GM20000 (cell line): ENCODE measurements at regions not wholly inside any gene's neighbourhood (a gene's known extent, or its start where the extent isn't known, plus 50 kb on each side); places are given as distances from the start of the nearest gene placed in this dataset.

Experiments used
- DNase-seq: peaks from one replicate; pipeline ENCODE4 v3.0.0; 2012; ENCODE audit warnings: low spot score
- CTCF ChIP-seq: IDR thresholded peaks from 2 replicates; pipeline ENCODE4 v1.5.1; 2012; ENCODE audit warnings: mild to moderate bottlenecking, control low read depth; ENCODE audit errors: extremely low read depth, missing control alignments

- no peak for DNase-seq
- no peak for TF ChIP-seq CTCF
Measured at GRCh38 chr2:145016711-145017110, 496.8 kb upstream of the ZEB2 start.

GRCh38 chr2:145015561-145015960, 495.6 kb upstream of the ZEB2 start:
- no peak for DNase-seq
- TF ChIP-seq CTCF: no peak

- no peak for TF ChIP-seq CTCF
Measured at GRCh38 chr2:145012806-145013205, 492.9 kb upstream of the ZEB2 start.

GRCh38 chr2:145012214-145012670, 492.3 kb upstream of the ZEB2 start:
- no peak for DNase-seq
- no peak for TF ChIP-seq CTCF

More at GRCh38 chr2:145012806-145013205, 492.9 kb upstream of the ZEB2 start:
- no peak for DNase-seq

- no peak for DNase-seq
- TF ChIP-seq CTCF: no peak
Measured at GRCh38 chr2:145010635-145011034, 490.7 kb upstream of the ZEB2 start.

- no peak for DNase-seq
- no peak for TF ChIP-seq CTCF
Measured at GRCh38 chr2:145007960-145008263, 488.0 kb upstream of the ZEB2 start.

- TF ChIP-seq CTCF: no peak
- DNase-seq: no peak
Measured at GRCh38 chr2:145007093-145007959, 487.4 kb upstream of the ZEB2 start.
